ENCODE measurements at regions not wholly inside any gene's neighbourhood (a gene's known extent, or its start where the extent isn't known, plus 50 kb on each side); places are given as distances from the start of the nearest gene placed in this dataset.

GRCh38 chr10:131009791-131010190 lies 301.7 kb downstream of the TCERG1L start:
- Histone ChIP-seq H3K9ac (ENCODE audit: low read length) (no peak overlapping the region), H3K4me2 (ENCODE audit: low read length) (no peak overlapping the region), H4K20me1 (ENCODE audit: insufficient read depth, low read length) (no peaks in the 10 kb centered on the region), H3K27me3 (ENCODE audit: low read depth, low read length) (no peaks in the 10 kb centered on the region), H3K79me2 (ENCODE audit: low read length) (no peaks in the 10 kb centered on the region), H3K9me3 (ENCODE audit: insufficient read depth, low read length) (no peaks in the 10 kb centered on the region), H3K4me3 (ENCODE audit: low read length) (no peak overlapping the region), H3K27ac (ENCODE audit: low read length) (no peak overlapping the region), H3K36me3 (replicated peaks; ENCODE audit: low read depth, low read length) (no peaks in the 10 kb centered on the region), H2AFZ (ENCODE audit: low read depth, low read length) (no peak overlapping the region), H3K4me1 (ENCODE audit: low read length) (no peaks in the 10 kb centered on the region)
- no peak for TF ChIP-seq EZH2phosphoT487 (IDR thresholded peaks at IDR 0.05; ENCODE audit: low read depth)
- TF ChIP-seq, protein P1, sequence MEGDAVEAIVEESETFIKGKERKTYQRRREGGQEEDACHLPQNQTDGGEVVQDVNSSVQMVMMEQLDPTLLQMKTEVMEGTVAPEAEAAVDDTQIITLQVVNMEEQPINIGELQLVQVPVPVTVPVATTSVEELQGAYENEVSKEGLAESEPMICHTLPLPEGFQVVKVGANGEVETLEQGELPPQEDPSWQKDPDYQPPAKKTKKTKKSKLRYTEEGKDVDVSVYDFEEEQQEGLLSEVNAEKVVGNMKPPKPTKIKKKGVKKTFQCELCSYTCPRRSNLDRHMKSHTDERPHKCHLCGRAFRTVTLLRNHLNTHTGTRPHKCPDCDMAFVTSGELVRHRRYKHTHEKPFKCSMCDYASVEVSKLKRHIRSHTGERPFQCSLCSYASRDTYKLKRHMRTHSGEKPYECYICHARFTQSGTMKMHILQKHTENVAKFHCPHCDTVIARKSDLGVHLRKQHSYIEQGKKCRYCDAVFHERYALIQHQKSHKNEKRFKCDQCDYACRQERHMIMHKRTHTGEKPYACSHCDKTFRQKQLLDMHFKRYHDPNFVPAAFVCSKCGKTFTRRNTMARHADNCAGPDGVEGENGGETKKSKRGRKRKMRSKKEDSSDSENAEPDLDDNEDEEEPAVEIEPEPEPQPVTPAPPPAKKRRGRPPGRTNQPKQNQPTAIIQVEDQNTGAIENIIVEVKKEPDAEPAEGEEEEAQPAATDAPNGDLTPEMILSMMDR (IDR thresholded peaks at IDR 0.05; ENCODE audit: low read depth, low read length), result no peak

DNA sequence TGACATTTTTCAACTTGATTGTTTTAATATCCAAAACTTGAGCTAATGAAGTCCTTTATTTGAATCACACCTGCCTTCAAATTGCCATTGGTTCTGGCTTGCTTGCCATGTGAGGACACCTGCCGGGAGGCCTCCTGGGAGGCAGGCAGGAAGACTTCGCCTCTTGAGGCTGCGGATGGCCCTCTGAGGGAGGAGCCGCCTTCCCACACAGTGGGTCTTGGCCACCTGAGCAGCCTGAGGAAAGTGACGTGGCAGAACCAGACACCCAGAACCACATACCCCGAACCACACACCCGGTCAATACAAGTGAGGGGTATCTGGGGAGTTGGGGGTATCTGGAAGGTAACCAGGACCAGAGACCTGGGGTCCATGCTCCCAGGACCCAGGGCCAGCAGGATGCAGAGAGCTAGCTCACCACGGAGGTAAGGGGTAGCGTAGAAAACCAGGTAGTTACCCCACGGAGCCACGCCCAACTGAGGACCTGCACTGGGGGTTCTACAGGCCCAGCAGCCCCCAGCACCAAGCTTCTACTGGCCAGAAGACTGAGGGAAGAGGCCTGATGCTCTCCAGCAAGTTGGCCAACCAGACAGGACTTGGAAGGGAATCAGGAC lies 300.5 kb downstream of the TCERG1L start:
- Histone ChIP-seq H3K79me2 (ENCODE audit: low read length) (no peaks in the 10 kb centered on the region), H3K36me3 (replicated peaks; ENCODE audit: low read depth, low read length) (no peaks in the 10 kb centered on the region), H3K9me3 (ENCODE audit: insufficient read depth, low read length) (no peaks in the 10 kb centered on the region), H3K4me3 (ENCODE audit: low read length) (no peak overlapping the region), H3K27me3 (ENCODE audit: low read depth, low read length) (no peaks in the 10 kb centered on the region), H3K27ac (ENCODE audit: low read length) (no peak overlapping the region), H4K20me1 (ENCODE audit: insufficient read depth, low read length) (no peaks in the 10 kb centered on the region), H3K4me2 (ENCODE audit: low read length) (no peak overlapping the region), H2AFZ (ENCODE audit: low read depth, low read length) (no peak overlapping the region), H3K9ac (ENCODE audit: low read length) (no peak overlapping the region), H3K4me1 (ENCODE audit: low read length) (no peaks in the 10 kb centered on the region)
- TF ChIP-seq, protein P1 (IDR thresholded peaks at IDR 0.05; ENCODE audit: low read depth, low read length), result no peak
- no peak for TF ChIP-seq EZH2phosphoT487 (IDR thresholded peaks at IDR 0.05; ENCODE audit: low read depth)

DNA sequence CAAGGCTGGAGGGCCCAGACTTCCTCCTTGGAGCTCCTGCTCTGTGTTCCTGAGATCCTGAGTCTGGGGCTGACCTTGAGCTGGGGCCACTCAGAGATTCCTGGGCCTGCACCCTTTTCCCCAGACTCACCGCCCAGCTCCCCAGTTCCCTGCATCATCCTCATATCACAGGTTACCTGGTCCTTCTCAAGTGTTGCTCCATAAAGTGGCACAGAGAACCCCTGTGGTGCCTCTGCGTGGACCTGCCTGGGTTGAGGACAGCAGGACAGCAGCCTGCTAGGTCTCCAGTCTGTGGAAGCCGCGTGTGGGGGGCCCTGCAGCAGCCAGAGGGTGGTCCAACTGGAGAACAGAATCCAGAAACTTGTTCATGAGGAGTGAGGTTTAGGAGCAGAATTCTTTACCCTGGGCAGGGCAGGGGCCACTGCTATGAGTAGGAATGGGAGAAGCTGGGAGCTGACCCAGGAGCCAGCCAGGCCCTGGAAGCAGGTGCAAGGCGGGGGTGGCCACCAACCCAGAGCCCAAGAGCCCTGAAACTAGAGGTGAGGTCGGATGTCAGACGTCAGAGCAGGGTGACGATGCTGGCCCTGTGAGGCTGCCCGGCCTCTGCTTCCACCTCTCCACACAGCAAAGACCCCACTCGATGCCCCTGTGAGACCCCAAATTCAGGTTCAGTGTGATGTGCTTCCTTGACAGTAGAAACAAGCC lies 299.4 kb downstream of the TCERG1L start:
- H3K4me2 ChIP-seq (ENCODE audit: low read length), result no peak overlapping the region
- H3K4me3 ChIP-seq (ENCODE audit: low read length), result no peak overlapping the region
- H3K36me3 ChIP-seq (replicated peaks; ENCODE audit: low read depth, low read length), result no peaks in the 10 kb centered on the region
- H3K9me3 ChIP-seq (ENCODE audit: insufficient read depth, low read length), result no peaks in the 10 kb centered on the region
- no peak overlapping the region for H2AFZ ChIP-seq (ENCODE audit: low read depth, low read length)
- H3K4me1 ChIP-seq (ENCODE audit: low read length), result no peaks in the 10 kb centered on the region
- H4K20me1 ChIP-seq (ENCODE audit: insufficient read depth, low read length), result no peaks in the 10 kb centered on the region
- H3K79me2 ChIP-seq (ENCODE audit: low read length), result no peaks in the 10 kb centered on the region
- no peaks in the 10 kb centered on the region for H3K27me3 ChIP-seq (ENCODE audit: low read depth, low read length)
- no peak overlapping the region for H3K9ac ChIP-seq (ENCODE audit: low read length)
- no peak overlapping the region for H3K27ac ChIP-seq (ENCODE audit: low read length)
- TF ChIP-seq, protein P1 (IDR thresholded peaks at IDR 0.05; ENCODE audit: low read depth, low read length), result no peak

DNA sequence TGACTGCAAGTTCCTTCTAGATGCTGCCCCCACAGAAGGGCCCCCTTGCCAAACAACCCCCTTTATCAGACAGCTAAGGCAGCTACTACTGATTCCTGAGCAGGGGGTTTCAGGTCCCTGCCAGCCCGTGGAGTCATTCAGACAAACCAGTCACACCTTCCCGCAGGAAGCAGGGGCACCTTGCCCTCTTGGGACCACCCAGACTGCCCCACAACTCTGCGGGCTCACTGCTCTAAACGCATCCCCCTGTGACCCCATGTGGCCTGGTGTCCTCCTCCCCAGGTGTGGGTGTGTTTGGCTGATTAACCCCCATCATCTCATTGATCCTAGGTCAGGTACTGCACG lies 298.9 kb downstream of the TCERG1L start:
- no peak overlapping the region for H2AFZ ChIP-seq (ENCODE audit: low read depth, low read length)
- no peaks in the 10 kb centered on the region for H3K9me3 ChIP-seq (ENCODE audit: insufficient read depth, low read length)
- no peaks in the 10 kb centered on the region for H3K4me1 ChIP-seq (ENCODE audit: low read length)

More for the DNA sequence above, 298.9 kb downstream of the TCERG1L start:
- no peak overlapping the region for H3K9ac ChIP-seq (ENCODE audit: low read length)
- no peaks in the 10 kb centered on the region for H4K20me1 ChIP-seq (ENCODE audit: insufficient read depth, low read length)
- no peak overlapping the region for H3K27ac ChIP-seq (ENCODE audit: low read length)
- TF ChIP-seq EZH2phosphoT487 (IDR thresholded peaks at IDR 0.05; ENCODE audit: low read depth), result no peak
- TF ChIP-seq, protein P1 (IDR thresholded peaks at IDR 0.05; ENCODE audit: low read depth, low read length), result no peak
- no peaks in the 10 kb centered on the region for H3K27me3 ChIP-seq (ENCODE audit: low read depth, low read length)
- no peaks in the 10 kb centered on the region for H3K36me3 ChIP-seq (replicated peaks; ENCODE audit: low read depth, low read length)
- H3K4me3 ChIP-seq (ENCODE audit: low read length), result no peak overlapping the region
- no peaks in the 10 kb centered on the region for H3K79me2 ChIP-seq (ENCODE audit: low read length)
- H3K4me2 ChIP-seq (ENCODE audit: low read length), result no peak overlapping the region

All from OCI-LY3 (cell line).